ENCODE measurements at regions not wholly inside any gene's neighbourhood (a gene's known extent, or its start where the extent isn't known, plus 50 kb on each side); places are given as distances from the start of the nearest gene placed in this dataset.
"Not testable (repeated sequence)": the region's sequence is repeated elsewhere in the genome, so short reads cannot be mapped to it uniquely, and the experiment has no call there.

GRCh38 chr10:78664929-78665553, 403.7 kb upstream of the ZMIZ1 start:
- H4K8ac ChIP-seq (ENCODE audit: low read depth, low read length), result no peak overlapping the region
- H3K27me3 ChIP-seq (ENCODE audit: control insufficient read depth in 3 of 3, insufficient read depth in 3 of 3, low read depth in 1 of 3, low read length in 3 of 3), result no peaks in the 10 kb centered on the region
- no peak overlapping the region for H2BK12ac ChIP-seq (ENCODE audit: low read length)
- H2BK120ac ChIP-seq (ENCODE audit: low read depth, low read length), result no peak overlapping the region
- WGBS, 2 donors (ENCODE audit: extremely low coverage in 2 of 2, insufficient read length in 2 of 2, insufficient replicate concordance in 1 of 2), result no CpG with 5 or more reads among the region's 4 CpGs
- H2AFZ ChIP-seq (ENCODE audit: low read length), result no peak overlapping the region
- H4K91ac ChIP-seq (ENCODE audit: low read depth, low read length, poor library complexity), result no peak overlapping the region
- H3K4me2 ChIP-seq (ENCODE audit: insufficient read depth, low read length, poor library complexity, severe bottlenecking), result no peak overlapping the region
- no peak overlapping the region for H2BK5ac ChIP-seq (ENCODE audit: low read length)
- no peak overlapping the region for H3K18ac ChIP-seq (ENCODE audit: low read length)
- H3K4me1 ChIP-seq (ENCODE audit: control insufficient read depth in 2 of 2, insufficient read depth in 1 of 2, low read depth in 1 of 2, low read length in 2 of 2), result peaks cover 0 to 3% of the 10 kb centered on the region in 2 donors
- no peak for DNase-seq (ENCODE audit: low spot score)
- H2BK15ac ChIP-seq (ENCODE audit: low read length), result no peak overlapping the region
- H3K9me3 ChIP-seq (replicated peaks in 1 of 2; ENCODE audit: control insufficient read depth in 2 of 2, insufficient read depth in 1 of 2, low read depth in 1 of 2, low read length in 2 of 2), result peaks cover 0 to 17% of the 10 kb centered on the region in 2 donors
- no peak overlapping the region for H3K9ac ChIP-seq (ENCODE audit: low read depth, low read length, poor library complexity)
- H3K23ac ChIP-seq (ENCODE audit: low read depth, low read length, poor library complexity), result no peak overlapping the region
- no peak overlapping the region for H3K27ac ChIP-seq (replicated peaks; ENCODE audit: low read length)
- H3K79me1 ChIP-seq (ENCODE audit: low read depth, low read length), result no peaks in the 10 kb centered on the region
- H3K36me3 ChIP-seq (replicated peaks in 1 of 2; ENCODE audit: control insufficient read depth in 2 of 2, insufficient read depth in 2 of 2, low read length in 2 of 2), result no peaks in the 10 kb centered on the region
- no peak overlapping the region for H3K4me3 ChIP-seq (ENCODE audit: low read length in 2 of 2)
- no peak overlapping the region for H2AK5ac ChIP-seq (ENCODE audit: low read depth, low read length)
- H3K14ac ChIP-seq (ENCODE audit: low read length), result no peak overlapping the region
- no peak overlapping the region for H3K4ac ChIP-seq (ENCODE audit: low read length)

- Histone ChIP-seq H2BK15ac (ENCODE audit: low read length) (no peak overlapping the region), H2BK120ac (ENCODE audit: low read depth, low read length) (no peak overlapping the region), H3K9ac (ENCODE audit: low read depth, low read length, poor library complexity) (no peak overlapping the region), H2BK12ac (ENCODE audit: low read length) (no peak overlapping the region), H2AK5ac (ENCODE audit: low read depth, low read length) (no peak overlapping the region), H2AFZ (ENCODE audit: low read length) (no peak overlapping the region), H4K91ac (ENCODE audit: low read depth, low read length, poor library complexity) (no peak overlapping the region), H3K14ac (ENCODE audit: low read length) (no peak overlapping the region), H3K4me1 (ENCODE audit: control insufficient read depth in 2 of 2, insufficient read depth in 1 of 2, low read depth in 1 of 2, low read length in 2 of 2) (peaks cover 2 to 4% of the 10 kb centered on the region in 2 donors), H3K23ac (ENCODE audit: low read depth, low read length, poor library complexity) (no peak overlapping the region), H3K36me3 (replicated peaks in 1 of 2; ENCODE audit: control insufficient read depth in 2 of 2, insufficient read depth in 2 of 2, low read length in 2 of 2) (no peaks in the 10 kb centered on the region), H4K8ac (ENCODE audit: low read depth, low read length) (no peak overlapping the region), H3K27ac (replicated peaks; ENCODE audit: low read length) (no peak overlapping the region), H3K4me3 (ENCODE audit: low read length in 2 of 2) (no peak overlapping the region), H2BK5ac (ENCODE audit: low read length) (no peak overlapping the region), H3K27me3 (ENCODE audit: control insufficient read depth in 3 of 3, insufficient read depth in 3 of 3, low read depth in 1 of 3, low read length in 3 of 3) (peaks cover 0 to 6% (median 0%) of the 10 kb centered on the region in 3 experiments), H3K79me1 (ENCODE audit: low read depth, low read length) (no peaks in the 10 kb centered on the region), H3K4ac (ENCODE audit: low read length) (no peak overlapping the region), H3K18ac (ENCODE audit: low read length) (no peak overlapping the region), H3K9me3 (replicated peaks in 1 of 2; ENCODE audit: control insufficient read depth in 2 of 2, insufficient read depth in 1 of 2, low read depth in 1 of 2, low read length in 2 of 2) (no peaks in the 10 kb centered on the region), H3K4me2 (ENCODE audit: insufficient read depth, low read length, poor library complexity, severe bottlenecking) (no peak overlapping the region)
- no CpG with 5 or more reads among the region's 4 CpGs for WGBS, 2 donors (ENCODE audit: extremely low coverage in 2 of 2, insufficient read length in 2 of 2, insufficient replicate concordance in 1 of 2)
- no peak for DNase-seq (ENCODE audit: low spot score)
Observed at GRCh38 chr10:78672918-78673317, 395.8 kb upstream of the ZMIZ1 start.

GRCh38 chr10:78681141-78681540, 387.6 kb upstream of the ZMIZ1 start:
- H3K9me3 ChIP-seq (replicated peaks in 1 of 2; ENCODE audit: control insufficient read depth in 2 of 2, insufficient read depth in 1 of 2, low read depth in 1 of 2, low read length in 2 of 2); H3K23ac ChIP-seq (ENCODE audit: low read depth, low read length, poor library complexity); H3K4me3 ChIP-seq (ENCODE audit: low read length in 2 of 2); H3K36me3 ChIP-seq (replicated peaks in 1 of 2; ENCODE audit: control insufficient read depth in 2 of 2, insufficient read depth in 2 of 2, low read length in 2 of 2); H3K9ac ChIP-seq (ENCODE audit: low read depth, low read length, poor library complexity); H2BK120ac ChIP-seq (ENCODE audit: low read depth, low read length); H3K4me1 ChIP-seq (ENCODE audit: control insufficient read depth in 2 of 2, insufficient read depth in 1 of 2, low read depth in 1 of 2, low read length in 2 of 2); H3K4me2 ChIP-seq (ENCODE audit: insufficient read depth, low read length, poor library complexity, severe bottlenecking); H3K14ac ChIP-seq (ENCODE audit: low read length); H2BK5ac ChIP-seq (ENCODE audit: low read length); H2AK5ac ChIP-seq (ENCODE audit: low read depth, low read length); H4K8ac ChIP-seq (ENCODE audit: low read depth, low read length); H3K27me3 ChIP-seq (ENCODE audit: control insufficient read depth in 3 of 3, insufficient read depth in 3 of 3, low read depth in 1 of 3, low read length in 3 of 3); H2BK15ac ChIP-seq (ENCODE audit: low read length); H2AFZ ChIP-seq (ENCODE audit: low read length); H3K79me1 ChIP-seq (ENCODE audit: low read depth, low read length); DNase-seq (ENCODE audit: low spot score); H4K91ac ChIP-seq (ENCODE audit: low read depth, low read length, poor library complexity); H3K27ac ChIP-seq (replicated peaks; ENCODE audit: low read length); H2BK12ac ChIP-seq (ENCODE audit: low read length); H3K4ac ChIP-seq (ENCODE audit: low read length); H3K18ac ChIP-seq (ENCODE audit: low read length): not testable (repeated sequence)
- WGBS, 2 donors (ENCODE audit: extremely low coverage in 2 of 2, insufficient read length in 2 of 2, insufficient replicate concordance in 1 of 2), result no CpG with 5 or more reads among the region's 7 CpGs

GRCh38 chr10:78681986-78682385, 386.8 kb upstream of the ZMIZ1 start:
- not testable (repeated sequence) for H2BK5ac ChIP-seq (ENCODE audit: low read length); H4K8ac ChIP-seq (ENCODE audit: low read depth, low read length); H2AK5ac ChIP-seq (ENCODE audit: low read depth, low read length); H3K9ac ChIP-seq (ENCODE audit: low read depth, low read length, poor library complexity); H3K36me3 ChIP-seq (replicated peaks in 1 of 2; ENCODE audit: control insufficient read depth in 2 of 2, insufficient read depth in 2 of 2, low read length in 2 of 2); H3K4me1 ChIP-seq (ENCODE audit: control insufficient read depth in 2 of 2, insufficient read depth in 1 of 2, low read depth in 1 of 2, low read length in 2 of 2); H3K18ac ChIP-seq (ENCODE audit: low read length); H2AFZ ChIP-seq (ENCODE audit: low read length); H2BK12ac ChIP-seq (ENCODE audit: low read length); H4K91ac ChIP-seq (ENCODE audit: low read depth, low read length, poor library complexity); H3K9me3 ChIP-seq (replicated peaks in 1 of 2; ENCODE audit: control insufficient read depth in 2 of 2, insufficient read depth in 1 of 2, low read depth in 1 of 2, low read length in 2 of 2); H3K4ac ChIP-seq (ENCODE audit: low read length); H3K14ac ChIP-seq (ENCODE audit: low read length); H3K79me1 ChIP-seq (ENCODE audit: low read depth, low read length); H3K27ac ChIP-seq (replicated peaks; ENCODE audit: low read length); H3K23ac ChIP-seq (ENCODE audit: low read depth, low read length, poor library complexity); H2BK120ac ChIP-seq (ENCODE audit: low read depth, low read length); DNase-seq (ENCODE audit: low spot score); H2BK15ac ChIP-seq (ENCODE audit: low read length); H3K4me3 ChIP-seq (ENCODE audit: low read length in 2 of 2); H3K4me2 ChIP-seq (ENCODE audit: insufficient read depth, low read length, poor library complexity, severe bottlenecking); H3K27me3 ChIP-seq (ENCODE audit: control insufficient read depth in 3 of 3, insufficient read depth in 3 of 3, low read depth in 1 of 3, low read length in 3 of 3)
- WGBS, 2 donors (ENCODE audit: extremely low coverage in 2 of 2, insufficient read length in 2 of 2, insufficient replicate concordance in 1 of 2), result no CpG with 5 or more reads among the region's 10 CpGs

All from neuronal stem cell (in vitro differentiated cells).